Natural killer cell (primary cell): ENCODE measurements at regions not wholly inside any gene's neighbourhood (a gene's known extent, or its start where the extent isn't known, plus 50 kb on each side); places are given as distances from the start of the nearest gene placed in this dataset.

Experiments used
- ATAC-seq, 3 donors: fragments of 150-1000 bp in 2 of 3; fragments of 200-7000 bp in 1 of 3; cut with Tn5 transposase; 1 replicate in 1 of 3; 2 replicates in 2 of 3; pipeline ENCODE4 v1.10.0; 2021; ENCODE audit warnings: mild to moderate bottlenecking in 2 of 3, moderate library complexity in 2 of 3
- DNase-seq, 2 donors: peaks; one replicate each; pipeline versions ENCODE4 v3.0.0 to v3.0.0-alpha.2; 2013 to 2021; ENCODE audit warnings: mixed read lengths in 1 of 2
- H3K27ac ChIP-seq: one replicate; pipeline ENCODE4 v1.5.1; 2013; ENCODE audit warnings: mild to moderate bottlenecking, low read length
- H3K27me3 ChIP-seq: one replicate; pipeline ENCODE4 v1.6.1; 2013; ENCODE audit warnings: low read length; ENCODE audit not compliant: control insufficient read depth, insufficient read depth
- H3K36me3 ChIP-seq: one replicate; pipeline ENCODE4 v1.6.1; 2013; ENCODE audit warnings: low read length; ENCODE audit not compliant: control insufficient read depth, insufficient read depth
- H3K4me1 ChIP-seq: one replicate; pipeline ENCODE4 v1.6.1; 2013; ENCODE audit warnings: low read length; ENCODE audit not compliant: control insufficient read depth, insufficient read depth
- H3K4me3 ChIP-seq: one replicate; pipeline ENCODE4 v1.5.1; 2013; ENCODE audit warnings: low read length
- H3K9me3 ChIP-seq: one replicate; pipeline ENCODE4 v1.6.1; 2013; ENCODE audit warnings: low read length; ENCODE audit not compliant: control insufficient read depth, insufficient read depth
- H3K27ac Mint-ChIP-seq, 2 donors: one replicate each; pipeline ENCODE4 v1.8.0; 2022; ENCODE audit warnings: mild to moderate bottlenecking in 2 of 2, mixed read lengths in 2 of 2, moderate library complexity in 1 of 2
- H3K27me3 Mint-ChIP-seq, 2 donors: one replicate each; pipeline ENCODE4 v1.8.0; 2022; ENCODE audit warnings: low read depth in 2 of 2, mixed read lengths in 2 of 2
- H3K36me3 Mint-ChIP-seq: one replicate; pipeline ENCODE4 v1.8.0; 2022; ENCODE audit warnings: mixed read lengths
- H3K4me1 Mint-ChIP-seq, 2 donors: one replicate each; pipeline ENCODE4 v1.8.0; 2022; ENCODE audit warnings: mixed read lengths in 2 of 2
- H3K4me3 Mint-ChIP-seq: one replicate; pipeline ENCODE4 v1.8.0; 2022; ENCODE audit warnings: mild to moderate bottlenecking, moderate library complexity, mixed read lengths
- H3K9me3 Mint-ChIP-seq, 2 donors: one replicate each; pipeline ENCODE4 v1.8.0; 2022; ENCODE audit warnings: mixed read lengths in 2 of 2
- WGBS: methylation state at CpG from one replicate; pipeline ENCODE4 v1.1.7; 2013; ENCODE audit warnings: missing lambda C conversion rate; ENCODE audit not compliant: insufficient coverage; 5-methylcytosine and 5-hydroxymethylcytosine counted together
- intact Hi-C: fragments of 100-400 bp; cut with micrococcal nuclease; formaldehyde crosslinking; loops from one replicate; pipeline ENCODE4 v1.14.2; 2022
- TF ChIP-seq, protein P1 (sequence below): fragments of 200-600 bp; IDR thresholded peaks from one replicate; pipeline ENCODE4 v1.8.0; 2022; ENCODE audit warnings: antibody characterized with exemption

DNA sequence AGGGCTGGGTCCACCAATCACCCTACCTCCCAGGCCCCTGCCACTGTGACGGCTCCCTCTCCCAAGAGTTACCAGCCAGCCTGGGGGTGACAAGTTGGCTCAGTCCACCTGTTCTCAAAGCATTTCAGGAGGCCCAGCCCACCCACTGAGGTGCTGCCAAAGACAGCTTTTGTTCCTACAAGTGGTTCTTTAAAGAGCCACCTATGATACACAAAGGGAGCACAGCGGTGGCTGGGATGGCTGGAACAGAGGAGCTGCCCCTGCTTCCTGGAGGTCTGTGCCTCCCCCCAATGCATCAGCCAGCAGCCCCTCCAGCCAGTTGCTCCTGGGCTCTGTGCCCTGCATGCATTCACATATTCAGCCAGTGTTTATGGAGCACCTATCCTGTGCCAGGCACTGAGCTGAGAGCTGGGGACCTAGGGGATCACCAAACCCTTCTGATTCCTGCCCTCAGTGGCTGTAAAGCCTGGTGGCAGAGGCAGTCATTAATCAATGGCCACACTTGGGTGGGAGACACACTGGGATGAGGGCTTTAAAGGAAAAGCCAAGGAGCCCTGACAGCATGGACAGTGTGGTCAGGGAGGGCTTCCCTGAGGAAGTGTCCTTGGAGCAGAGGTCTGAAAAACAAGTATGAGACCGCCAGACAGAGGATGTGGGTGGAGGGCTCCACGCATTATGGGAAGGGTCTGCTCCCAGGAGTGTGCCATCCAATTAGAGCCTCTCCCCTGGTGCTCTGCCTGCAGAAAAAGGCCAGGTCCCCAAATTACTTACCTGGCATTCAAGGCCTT is 107.1 kb upstream of the LINGO1 start:
- H3K4me1 ChIP-seq: no peaks in the 10 kb centered on the region
- H3K36me3 ChIP-seq: no peaks in the 10 kb centered on the region
- no peak overlapping the region for H3K27ac Mint-ChIP-seq
- ATAC-seq (no peak), DNase-seq (no peak)
- H3K4me1 Mint-ChIP-seq: no peaks in the 10 kb centered on the region
- 57% methylated on average over 4 of the region's 4 CpGs for WGBS
- TF ChIP-seq, protein P1, sequence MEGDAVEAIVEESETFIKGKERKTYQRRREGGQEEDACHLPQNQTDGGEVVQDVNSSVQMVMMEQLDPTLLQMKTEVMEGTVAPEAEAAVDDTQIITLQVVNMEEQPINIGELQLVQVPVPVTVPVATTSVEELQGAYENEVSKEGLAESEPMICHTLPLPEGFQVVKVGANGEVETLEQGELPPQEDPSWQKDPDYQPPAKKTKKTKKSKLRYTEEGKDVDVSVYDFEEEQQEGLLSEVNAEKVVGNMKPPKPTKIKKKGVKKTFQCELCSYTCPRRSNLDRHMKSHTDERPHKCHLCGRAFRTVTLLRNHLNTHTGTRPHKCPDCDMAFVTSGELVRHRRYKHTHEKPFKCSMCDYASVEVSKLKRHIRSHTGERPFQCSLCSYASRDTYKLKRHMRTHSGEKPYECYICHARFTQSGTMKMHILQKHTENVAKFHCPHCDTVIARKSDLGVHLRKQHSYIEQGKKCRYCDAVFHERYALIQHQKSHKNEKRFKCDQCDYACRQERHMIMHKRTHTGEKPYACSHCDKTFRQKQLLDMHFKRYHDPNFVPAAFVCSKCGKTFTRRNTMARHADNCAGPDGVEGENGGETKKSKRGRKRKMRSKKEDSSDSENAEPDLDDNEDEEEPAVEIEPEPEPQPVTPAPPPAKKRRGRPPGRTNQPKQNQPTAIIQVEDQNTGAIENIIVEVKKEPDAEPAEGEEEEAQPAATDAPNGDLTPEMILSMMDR: no peak
- peaks cover 14 to 21% of the 10 kb centered on the region in 2 donors for H3K27me3 Mint-ChIP-seq
- no peak overlapping the region for H3K27ac ChIP-seq
- no peaks in the 10 kb centered on the region for H3K9me3 ChIP-seq
- no peaks in the 10 kb centered on the region for H3K27me3 ChIP-seq
- H3K36me3 Mint-ChIP-seq: no peaks in the 10 kb centered on the region
- H3K4me3 ChIP-seq: no peak overlapping the region
- no peak overlapping the region for H3K4me3 Mint-ChIP-seq
- intact Hi-C loops: no loop called here
- no peaks in the 10 kb centered on the region for H3K9me3 Mint-ChIP-seq

DNA sequence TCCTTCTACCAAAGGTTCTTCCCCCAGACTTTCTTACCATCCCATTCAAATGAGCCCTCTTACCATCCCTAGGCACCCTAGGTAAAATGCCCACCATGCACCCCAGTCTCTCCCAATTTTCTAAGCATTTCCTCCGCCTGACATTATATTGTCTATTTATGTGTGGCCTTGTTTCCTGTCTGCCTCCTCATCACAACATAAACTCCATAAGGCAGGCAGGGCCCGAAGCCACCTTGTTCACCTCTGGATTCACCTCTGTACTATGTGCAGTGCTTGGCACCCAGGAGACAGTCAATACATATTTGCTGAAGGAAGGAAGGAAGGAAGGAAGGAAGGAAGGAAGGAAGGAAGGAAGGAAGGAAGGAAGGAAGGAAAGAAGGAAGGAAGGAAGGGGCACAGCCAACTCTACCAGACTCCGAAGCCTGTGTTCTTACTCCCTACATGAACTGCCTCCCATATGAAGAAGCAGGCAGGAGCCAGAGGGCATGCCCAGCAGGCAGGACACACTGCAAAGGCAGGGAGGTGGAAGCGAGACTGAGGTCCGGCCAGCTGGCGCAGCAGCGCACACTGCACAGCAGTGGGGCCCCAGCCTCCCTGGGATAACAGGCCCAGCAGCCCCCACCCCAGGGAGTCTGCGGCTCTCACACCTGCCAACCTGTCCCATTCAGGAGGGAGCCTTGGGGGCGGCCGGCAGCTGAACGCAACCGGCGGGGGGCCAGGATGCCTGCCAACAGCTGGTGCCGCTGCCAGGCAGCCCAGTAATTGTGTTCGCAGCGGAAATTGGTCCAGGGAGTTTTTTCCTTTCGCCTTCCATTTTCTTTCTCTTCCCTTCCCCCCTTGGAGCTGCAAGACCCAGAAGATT is 106.0 kb upstream of the LINGO1 start:
- no peak overlapping the region for H3K27ac ChIP-seq

DNA sequence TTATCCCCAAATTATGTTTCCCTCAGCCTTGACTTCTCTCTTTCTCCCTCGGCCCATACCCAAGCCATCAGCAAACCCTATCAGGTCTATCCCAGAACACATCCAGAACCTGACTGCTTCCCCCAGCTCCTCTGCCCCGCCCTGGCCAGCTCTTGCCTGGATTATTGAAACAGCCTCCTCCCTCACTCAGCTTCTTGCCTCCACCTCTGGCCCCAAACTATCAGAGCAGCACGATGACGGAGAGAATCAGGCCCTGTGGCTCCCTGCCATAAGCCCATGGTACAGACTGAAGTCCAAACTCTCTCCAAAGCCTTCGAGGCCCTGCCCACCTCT is 105.3 kb upstream of the LINGO1 start:
- Histone ChIP-seq H3K27ac (no peak overlapping the region), H3K27me3 (no peaks in the 10 kb centered on the region), H3K4me3 (no peak overlapping the region), H3K9me3 (no peaks in the 10 kb centered on the region), H3K36me3 (no peaks in the 10 kb centered on the region), H3K4me1 (no peaks in the 10 kb centered on the region)
- intact Hi-C loops: no loop called here
- Mint-ChIP-seq H3K27ac (no peak overlapping the region), H3K9me3 (no peaks in the 10 kb centered on the region), H3K36me3 (no peaks in the 10 kb centered on the region), H3K4me1 (no peaks in the 10 kb centered on the region), H3K4me3 (no peak overlapping the region), H3K27me3 (peaks cover 14 to 21% of the 10 kb centered on the region in 2 donors)
- 78% methylated on average over 5 of the region's 5 CpGs for WGBS
- DNase-seq: no peak
- TF ChIP-seq, protein P1: no peak
- ATAC-seq: no peak

More for the DNA sequence above, 106.0 kb upstream of the LINGO1 start:
- Mint-ChIP-seq H3K4me3 (no peak overlapping the region), H3K27ac (no peak overlapping the region), H3K27me3 (peaks cover 14 to 21% of the 10 kb centered on the region in 2 donors), H3K4me1 (no peaks in the 10 kb centered on the region), H3K9me3 (no peaks in the 10 kb centered on the region), H3K36me3 (no peaks in the 10 kb centered on the region)
- no peaks in the 10 kb centered on the region for H3K4me1 ChIP-seq
- WGBS: 65% methylated on average over 15 of the region's 17 CpGs
- ATAC-seq (no peak), DNase-seq (no peak)
- no peaks in the 10 kb centered on the region for H3K36me3 ChIP-seq
- no peak overlapping the region for H3K4me3 ChIP-seq
- no peaks in the 10 kb centered on the region for H3K9me3 ChIP-seq
- intact Hi-C loops: no loop called here
- TF ChIP-seq, protein P1: no peak
- H3K27me3 ChIP-seq: no peaks in the 10 kb centered on the region
